Upper lobe of right lung (tissue), 1 donor: ENCODE measurements at regions not wholly inside any gene's neighbourhood (a gene's known extent, or its start where the extent isn't known, plus 50 kb on each side); places are given as distances from the start of the nearest gene placed in this dataset.
"Not testable (repeated sequence)": the region's sequence is repeated elsewhere in the genome, so short reads cannot be mapped to it uniquely, and the experiment has no call there.

ENCODE experiments used
- ATAC-seq: fragments of 200-7000 bp; cut with Tn5 transposase; one replicate; pipeline ENCODE4 v1.9.1; 2020; ENCODE audit warnings: mild to moderate bottlenecking, moderate library complexity
- DNase-seq: peaks from one replicate; pipeline ENCODE4 v3.0.0-alpha.2; 2020
- H3K27ac ChIP-seq: fragments of 200-600 bp; one replicate; pipeline ENCODE4 v1.8.0; 2022
- H3K27me3 ChIP-seq: fragments of 200-600 bp; one replicate; pipeline ENCODE4 v1.8.0; 2022; ENCODE audit warnings: mild to moderate bottlenecking
- H3K36me3 ChIP-seq: fragments of 200-600 bp; one replicate; pipeline ENCODE4 v1.8.0; 2022
- H3K4me1 ChIP-seq: fragments of 200-600 bp; one replicate; pipeline ENCODE4 v1.8.0; 2022
- H3K4me3 ChIP-seq: fragments of 200-600 bp; one replicate; pipeline ENCODE4 v1.8.0; 2022; ENCODE audit warnings: mild to moderate bottlenecking
- H3K9me3 ChIP-seq: fragments of 200-600 bp; one replicate; pipeline ENCODE4 v1.8.0; 2022
- CTCF ChIP-seq: fragments of 200-600 bp; IDR thresholded peaks from one replicate; pipeline ENCODE4 v1.8.0; 2022; ENCODE audit warnings: antibody characterized with exemption
- intact Hi-C: fragments of 100-400 bp; cut with DNase I; formaldehyde crosslinking; loops from one replicate; pipeline ENCODE4 v1.11.0; 2022
- donor health status: DM: no; HTN: yes; CAD: no; lungs with severe emphysema.

DNA sequence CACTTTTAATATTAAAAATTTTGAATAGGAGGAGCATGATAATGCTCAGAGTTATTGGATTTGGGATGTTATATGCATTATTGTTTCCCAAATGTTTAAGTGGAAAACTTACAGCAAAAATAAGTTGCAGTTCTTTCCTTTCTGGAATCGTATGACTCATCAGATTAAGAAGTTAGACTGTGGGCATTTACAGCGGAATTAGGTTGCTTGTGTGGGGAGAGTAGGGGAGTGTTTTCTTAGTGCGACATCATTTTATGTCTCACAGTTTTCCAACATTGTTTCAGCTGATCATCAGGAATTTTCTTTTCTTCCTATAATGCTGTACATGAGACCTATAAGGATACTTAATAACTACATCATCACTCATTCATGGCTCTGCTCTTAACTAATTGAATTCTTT is 1631.8 kb downstream of the CDH8 start:
- ATAC-seq (no peak), DNase-seq (no peak)
- Histone ChIP-seq H3K27me3 (no peaks in the 10 kb centered on the region), H3K36me3 (no peaks in the 10 kb centered on the region), H3K27ac (no peak overlapping the region), H3K9me3 (no peaks in the 10 kb centered on the region), H3K4me3 (no peak overlapping the region), H3K4me1 (no peaks in the 10 kb centered on the region)
- no peak for TF ChIP-seq CTCF
- intact Hi-C loops, result no loop called here

GRCh38 chr16:60402941-60403340 is 1633.3 kb downstream of the CDH8 start:
- H3K27me3 ChIP-seq, H3K4me3 ChIP-seq, H3K4me1 ChIP-seq, H3K36me3 ChIP-seq, ATAC-seq, H3K27ac ChIP-seq, DNase-seq, intact Hi-C loops, H3K9me3 ChIP-seq: not testable (repeated sequence)

- H3K9me3 ChIP-seq, result no peaks in the 10 kb centered on the region
- H3K27me3 ChIP-seq, result no peaks in the 10 kb centered on the region
- H3K4me3 ChIP-seq, result no peak overlapping the region
- H3K27ac ChIP-seq, result no peak overlapping the region
- TF ChIP-seq CTCF, result no peak
- no peaks in the 10 kb centered on the region for H3K36me3 ChIP-seq
- no peaks in the 10 kb centered on the region for H3K4me1 ChIP-seq
- intact Hi-C loops, result no loop called here
- ATAC-seq (no peak), DNase-seq (no peak)
These were observed 1643.9 kb downstream of the CDH8 start for GRCh38 chr16:60392380-60392779.

DNA sequence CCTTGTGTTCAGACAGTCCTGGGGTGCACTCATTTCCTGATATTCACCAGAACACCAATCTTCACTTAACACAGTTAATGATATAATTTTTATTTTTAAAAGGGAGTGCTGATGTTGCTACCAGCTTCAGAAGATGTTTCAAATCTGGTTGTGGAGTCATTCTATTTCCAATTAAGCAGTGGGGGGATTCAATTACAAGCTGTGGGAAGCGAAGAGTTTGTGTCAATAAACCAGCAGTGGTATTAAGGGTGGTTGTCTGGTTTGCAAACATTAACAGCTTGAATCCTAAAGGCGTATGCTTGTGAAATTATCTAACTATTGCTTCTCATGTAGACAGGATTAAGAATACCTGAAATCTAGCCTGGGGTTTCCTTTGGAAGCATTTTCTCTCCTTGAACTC is 1637.5 kb upstream of the GOT2 start:
- Histone ChIP-seq H3K4me1 (no peaks in the 10 kb centered on the region), H3K9me3 (no peaks in the 10 kb centered on the region), H3K27ac (no peak overlapping the region), H3K27me3 (no peaks in the 10 kb centered on the region), H3K36me3 (no peaks in the 10 kb centered on the region), H3K4me3 (no peak overlapping the region)
- DNase-seq, result no peak
- intact Hi-C loops, result no loop called here
- no peak for ATAC-seq
- no peak for TF ChIP-seq CTCF

DNA sequence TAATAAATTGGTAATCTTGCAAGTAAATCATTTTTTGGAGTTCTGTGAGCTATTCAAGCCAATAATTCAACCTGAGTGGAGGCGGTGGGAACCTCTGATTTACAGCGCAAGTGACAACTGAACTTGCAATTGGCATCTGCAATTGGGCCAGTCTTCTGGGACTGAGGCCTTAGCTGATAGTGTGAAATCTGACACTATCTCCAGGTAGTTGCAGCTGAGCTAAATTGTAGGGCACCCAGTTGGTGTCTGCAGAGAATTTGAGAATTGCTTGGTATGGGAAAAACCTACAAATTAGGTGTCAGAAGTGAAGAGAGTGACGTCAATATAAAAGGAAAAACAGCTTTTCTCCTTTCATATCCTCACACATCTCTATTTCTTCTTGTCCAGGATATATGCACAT is 1633.6 kb upstream of the GOT2 start:
- H3K27me3 ChIP-seq, result no peaks in the 10 kb centered on the region
- ATAC-seq (no peak), DNase-seq (no peak)
- no peak overlapping the region for H3K27ac ChIP-seq
- intact Hi-C loops, result no loop called here
- H3K4me3 ChIP-seq, result no peak overlapping the region
- TF ChIP-seq CTCF, result no peak
- H3K4me1 ChIP-seq, result no peaks in the 10 kb centered on the region
- H3K36me3 ChIP-seq, result no peaks in the 10 kb centered on the region
- H3K9me3 ChIP-seq, result no peaks in the 10 kb centered on the region

GRCh38 chr16:60363566-60363965 is 1629.5 kb upstream of the GOT2 start:
- Histone ChIP-seq H3K4me3 (no peak overlapping the region), H3K9me3 (no peaks in the 10 kb centered on the region), H3K4me1 (no peaks in the 10 kb centered on the region), H3K36me3 (no peaks in the 10 kb centered on the region), H3K27me3 (no peaks in the 10 kb centered on the region), H3K27ac (no peak overlapping the region)
- ATAC-seq, result no peak
- intact Hi-C loops, result no loop called here
- no peak for DNase-seq
- TF ChIP-seq CTCF, result no peak

DNA sequence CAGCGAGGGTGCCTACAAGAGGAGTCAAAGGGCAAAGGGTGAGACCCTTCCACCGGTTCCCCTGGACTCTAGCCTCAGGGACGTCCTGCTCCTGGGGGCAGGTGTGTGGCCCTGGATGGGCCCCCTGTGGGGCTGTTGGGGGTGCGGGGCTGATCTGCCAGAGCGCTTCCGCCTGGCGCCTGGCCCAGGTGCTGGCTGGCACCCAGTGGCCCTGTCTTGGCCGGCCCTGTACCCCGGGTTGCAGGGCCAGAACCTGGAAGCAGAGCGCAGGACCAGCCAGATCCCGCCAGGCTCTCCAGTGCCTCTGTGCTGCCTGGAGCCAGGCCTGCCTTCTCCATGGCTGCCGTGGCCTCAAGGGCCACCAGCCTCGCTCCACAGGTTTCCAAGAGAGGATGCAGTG is 1625.8 kb upstream of the GOT2 start:
- ATAC-seq, H3K9me3 ChIP-seq, H3K36me3 ChIP-seq, DNase-seq, H3K4me1 ChIP-seq, H3K27ac ChIP-seq, H3K4me3 ChIP-seq, H3K27me3 ChIP-seq, intact Hi-C loops: not testable (repeated sequence)

DNA sequence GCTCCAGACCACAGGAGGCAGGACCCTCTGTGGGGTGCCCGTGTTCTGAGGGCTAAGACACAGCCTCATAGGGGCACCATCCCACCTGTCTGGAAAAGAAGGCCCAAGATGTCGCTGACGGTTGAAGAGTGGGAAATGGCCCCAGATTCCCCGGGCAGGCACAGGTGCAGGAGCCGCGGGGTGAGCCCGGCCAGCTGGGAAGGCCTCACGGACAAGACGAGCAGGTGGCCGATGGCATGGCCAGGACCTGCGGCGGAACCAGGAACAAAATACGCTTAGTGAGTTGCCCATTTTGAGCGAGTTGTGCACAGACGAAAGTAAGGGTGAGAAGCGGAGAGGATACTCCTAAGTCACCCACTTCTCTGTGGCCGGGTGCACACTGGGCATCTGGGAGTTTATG is 1625.3 kb upstream of the GOT2 start:
- DNase-seq, H3K27me3 ChIP-seq, H3K36me3 ChIP-seq, H3K4me1 ChIP-seq, intact Hi-C loops, ATAC-seq, H3K9me3 ChIP-seq, H3K27ac ChIP-seq, H3K4me3 ChIP-seq: not testable (repeated sequence)

DNA sequence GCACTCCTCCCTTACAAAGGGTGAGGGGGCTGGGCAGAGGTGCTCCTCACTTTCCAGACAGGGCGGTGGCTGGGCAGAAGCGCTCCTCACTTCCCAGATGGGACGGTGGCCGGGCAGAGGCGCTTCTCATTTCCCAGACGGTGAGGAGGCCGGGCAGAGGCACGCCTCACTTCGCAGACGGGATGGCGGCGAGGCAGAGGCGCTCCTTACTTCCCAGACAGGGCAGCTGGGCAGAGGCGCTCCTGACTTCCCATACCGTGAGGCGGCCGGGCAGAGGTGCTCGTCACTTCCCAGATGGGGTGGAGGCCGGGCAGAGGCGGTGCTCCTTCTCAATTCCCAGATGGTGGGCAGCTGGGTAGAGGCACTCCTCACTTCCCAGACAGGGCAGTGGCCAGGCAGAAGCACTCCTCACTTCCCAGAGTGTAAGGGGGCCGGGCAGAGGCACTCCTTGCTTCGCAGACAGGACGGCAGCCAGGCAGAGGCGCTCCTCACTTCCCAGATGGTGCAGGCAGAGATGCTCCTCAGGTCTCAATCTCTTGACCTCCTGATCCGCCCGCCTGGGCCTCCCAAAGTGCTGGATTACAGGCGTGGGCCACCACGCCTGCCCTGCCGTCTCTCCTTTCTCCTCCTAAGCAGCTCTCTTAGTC is 1623.9 kb upstream of the GOT2 start:
- H3K36me3 ChIP-seq, H3K9me3 ChIP-seq, DNase-seq, H3K27ac ChIP-seq, H3K4me1 ChIP-seq, H3K27me3 ChIP-seq, H3K4me3 ChIP-seq, intact Hi-C loops, ATAC-seq: not testable (repeated sequence)
